Mesendoderm (in vitro differentiated cells): ENCODE measurements at regions not wholly inside any gene's neighbourhood (a gene's known extent, or its start where the extent isn't known, plus 50 kb on each side); places are given as distances from the start of the nearest gene placed in this dataset.
A peak's percentile ranks its signal among the peaks of the same experiment; 100 is the strongest.

ENCODE experiments used
- DNase-seq: peaks from one replicate; pipeline ENCODE4 v3.0.0; 2013
- H2AK5ac ChIP-seq: 2 replicates; pipeline ENCODE4 v1.6.1; 2013; ENCODE audit warnings: low read length, inconsistent platforms
- H2BK120ac ChIP-seq: 2 replicates; pipeline ENCODE4 v1.6.1; 2013; ENCODE audit warnings: low read depth, mild to moderate bottlenecking, low read length, moderate library complexity, mixed read lengths
- H2BK15ac ChIP-seq: replicated peaks from 2 replicates; pipeline ENCODE4 v1.6.1; 2013; ENCODE audit warnings: low read depth, mild to moderate bottlenecking, moderate library complexity
- H2BK5ac ChIP-seq: 2 replicates; pipeline ENCODE4 v1.6.1; 2013; ENCODE audit warnings: low read length, inconsistent platforms
- H3K18ac ChIP-seq: 2 replicates; pipeline ENCODE4 v1.6.1; 2013; ENCODE audit warnings: mild to moderate bottlenecking, low read length, mixed read lengths
- H3K23ac ChIP-seq: one replicate; pipeline ENCODE4 v1.6.1; 2013; ENCODE audit warnings: low read length
- H3K27ac ChIP-seq: 2 replicates; pipeline ENCODE4 v1.5.1; 2013; ENCODE audit warnings: low read depth, mild to moderate bottlenecking, inconsistent platforms, low read length, moderate library complexity
- H3K27me3 ChIP-seq: 2 replicates; pipeline ENCODE4 v1.6.1; 2013; ENCODE audit warnings: low read length, control low read depth, mild to moderate bottlenecking, inconsistent platforms; ENCODE audit not compliant: insufficient read depth, poor library complexity
- H3K36me3 ChIP-seq: 2 replicates; pipeline ENCODE4 v1.6.1; 2013; ENCODE audit warnings: low read length, inconsistent platforms; ENCODE audit not compliant: control insufficient read depth, insufficient read depth
- H3K4ac ChIP-seq: one replicate; pipeline ENCODE4 v1.6.1; 2013; ENCODE audit warnings: low read depth, mild to moderate bottlenecking, low read length, moderate library complexity
- H3K4me1 ChIP-seq: 2 replicates; pipeline ENCODE4 v1.6.1; 2013; ENCODE audit warnings: low read depth, low read length, inconsistent platforms; ENCODE audit not compliant: control insufficient read depth
- H3K4me2 ChIP-seq: 2 replicates; pipeline ENCODE4 v1.6.1; 2013; ENCODE audit warnings: low read length
- H3K4me3 ChIP-seq: 2 replicates; pipeline ENCODE4 v1.5.1; 2013; ENCODE audit warnings: mild to moderate bottlenecking, low read length
- H3K56ac ChIP-seq: one replicate; pipeline ENCODE4 v1.6.1; 2013; ENCODE audit warnings: low read length
- H3K79me1 ChIP-seq: 2 replicates; pipeline ENCODE4 v1.6.1; 2013; ENCODE audit warnings: low read length, inconsistent platforms
- H3K79me2 ChIP-seq: 2 replicates; pipeline ENCODE4 v1.6.1; 2013; ENCODE audit warnings: mild to moderate bottlenecking, low read length; ENCODE audit not compliant: control insufficient read depth, insufficient read depth
- H3K9ac ChIP-seq: 2 replicates; pipeline ENCODE4 v1.6.1; 2013; ENCODE audit warnings: low read length, inconsistent platforms
- H4K5ac ChIP-seq: one replicate; pipeline ENCODE4 v1.6.1; 2013; ENCODE audit warnings: low read length
- H4K8ac ChIP-seq: one replicate; pipeline ENCODE4 v1.6.1; 2013; ENCODE audit warnings: low read depth, mild to moderate bottlenecking, control low read depth, low read length, moderate library complexity
- WGBS: extraction: QIAGEN DNeasy Blood & Tissue Kit; methylation state at CpG from one replicate; pipeline ENCODE4 v1.1.7; 2013; ENCODE audit warnings: low lambda C conversion rate, missing lambda C conversion rate; ENCODE audit not compliant: insufficient coverage; ENCODE audit errors: extremely low coverage; 5-methylcytosine and 5-hydroxymethylcytosine counted together

- no CpG with 5 or more reads among the region's 8 CpGs for WGBS
- Histone ChIP-seq H3K18ac (no peak overlapping the region), H2BK5ac (no peak overlapping the region), H3K79me1 (no peaks in the 10 kb centered on the region), H3K27ac (no peak overlapping the region), H3K23ac (no peak overlapping the region), H3K79me2 (no peaks in the 10 kb centered on the region), H4K5ac (no peak overlapping the region), H3K27me3 (no peaks in the 10 kb centered on the region), H4K8ac (no peak overlapping the region), H3K4me2 (no peak overlapping the region), H2AK5ac (no peak overlapping the region), H3K4me3 (no peak overlapping the region), H2BK120ac (no peak overlapping the region), H3K4me1 (no peaks in the 10 kb centered on the region), H3K9ac (no peak overlapping the region), H2BK15ac (no peak overlapping the region), H3K4ac (no peak overlapping the region), H3K56ac (no peak overlapping the region), H3K36me3 (no peaks in the 10 kb centered on the region)
- DNase-seq, result no peak
Measured at GRCh38 chrX:139078761-139079280, 367.3 kb upstream of the FGF13 start.

- H3K79me1 ChIP-seq, result no peaks in the 10 kb centered on the region
- H3K36me3 ChIP-seq, result no peaks in the 10 kb centered on the region
- no peak overlapping the region for H2BK5ac ChIP-seq
- no peak overlapping the region for H3K9ac ChIP-seq
- H3K4me2 ChIP-seq, result no peak overlapping the region
- no peaks in the 10 kb centered on the region for H3K4me1 ChIP-seq
- H3K18ac ChIP-seq, result no peak overlapping the region
- no peaks in the 10 kb centered on the region for H3K79me2 ChIP-seq
- no peak overlapping the region for H4K8ac ChIP-seq
- H2BK120ac ChIP-seq, result no peak overlapping the region
- no peak overlapping the region for H2AK5ac ChIP-seq
- no peak overlapping the region for H3K23ac ChIP-seq
- no CpG with 5 or more reads among the region's 1 CpG for WGBS
- H3K27me3 ChIP-seq, result no peaks in the 10 kb centered on the region
- no peak overlapping the region for H4K5ac ChIP-seq
- no peak overlapping the region for H3K56ac ChIP-seq
- no peak for DNase-seq
- H3K27ac ChIP-seq, result no peak overlapping the region
- H3K4me3 ChIP-seq, result no peak overlapping the region
- no peak overlapping the region for H2BK15ac ChIP-seq
- no peak overlapping the region for H3K4ac ChIP-seq
Measured at GRCh38 chrX:139078342-139078741, 366.8 kb upstream of the FGF13 start.

- Histone ChIP-seq H3K18ac (no peak overlapping the region), H3K27ac (no peak overlapping the region), H2AK5ac (no peak overlapping the region), H3K27me3 (no peaks in the 10 kb centered on the region), H3K4me2 (no peak overlapping the region), H2BK120ac (no peak overlapping the region), H3K23ac (no peak overlapping the region), H3K9ac (no peak overlapping the region), H3K4me3 (no peak overlapping the region), H3K36me3 (no peaks in the 10 kb centered on the region), H3K79me1 (no peaks in the 10 kb centered on the region), H4K8ac (no peak overlapping the region), H3K4me1 (no peaks in the 10 kb centered on the region), H4K5ac (no peak overlapping the region), H3K79me2 (no peaks in the 10 kb centered on the region), H2BK5ac (no peak overlapping the region), H2BK15ac (no peak overlapping the region), H3K4ac (no peak overlapping the region), H3K56ac (no peak overlapping the region)
- DNase-seq, result peak; percentile 0
- WGBS, result no CpG with 5 or more reads among the region's 5 CpGs
Measured at GRCh38 chrX:139077281-139078250, 366.0 kb upstream of the FGF13 start.

GRCh38 chrX:139063364-139063763 is 351.8 kb upstream of the FGF13 start:
- H2BK15ac ChIP-seq, result no peak overlapping the region
- H2BK5ac ChIP-seq, result no peak overlapping the region
- no peak overlapping the region for H4K8ac ChIP-seq
- no peak overlapping the region for H3K4me2 ChIP-seq
- no peak overlapping the region for H2BK120ac ChIP-seq
- no peak overlapping the region for H3K23ac ChIP-seq
- H3K79me2 ChIP-seq, result no peaks in the 10 kb centered on the region
- no peaks in the 10 kb centered on the region for H3K27me3 ChIP-seq
- H3K4ac ChIP-seq, result no peak overlapping the region
- DNase-seq, result no peak
- no peaks in the 10 kb centered on the region for H3K79me1 ChIP-seq
- no peak overlapping the region for H4K5ac ChIP-seq
- no peak overlapping the region for H3K4me3 ChIP-seq
- H3K56ac ChIP-seq, result no peak overlapping the region
- no peaks in the 10 kb centered on the region for H3K36me3 ChIP-seq
- no peak overlapping the region for H2AK5ac ChIP-seq
- no peaks in the 10 kb centered on the region for H3K4me1 ChIP-seq
- H3K9ac ChIP-seq, result no peak overlapping the region
- WGBS, result no CpG with 5 or more reads among the region's 2 CpGs
- no peak overlapping the region for H3K27ac ChIP-seq
- no peak overlapping the region for H3K18ac ChIP-seq

DNA sequence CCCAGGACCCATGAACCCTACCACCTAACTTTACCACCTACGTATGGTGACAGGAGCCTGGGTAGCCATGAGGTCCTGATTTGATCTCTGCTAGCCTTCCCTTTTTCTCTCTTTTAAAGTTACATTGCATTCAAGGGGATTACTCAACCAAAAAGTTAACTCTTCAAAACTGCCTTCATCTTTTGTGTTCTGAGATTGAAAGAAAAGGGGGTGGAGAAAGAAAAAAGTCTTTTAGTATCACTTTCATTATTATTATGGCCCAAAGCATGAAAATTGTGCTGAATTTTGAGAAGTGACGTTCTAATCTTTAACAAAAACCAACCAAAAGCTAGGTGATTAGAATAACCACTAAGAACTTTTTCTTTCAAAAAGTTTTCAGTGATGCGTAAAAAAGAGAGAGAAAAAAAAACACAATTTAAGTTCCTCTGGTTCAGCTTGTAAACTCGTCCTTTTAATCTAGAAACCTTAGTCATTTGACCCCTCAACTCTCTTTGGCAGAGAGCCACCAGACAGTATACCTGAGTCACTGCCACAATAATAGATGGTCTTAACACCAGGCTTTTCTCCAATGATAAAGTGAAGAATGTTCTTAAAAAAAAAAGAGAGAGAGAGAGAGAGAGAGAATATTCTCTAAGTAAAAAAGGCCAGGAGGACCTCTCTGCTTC is 347.4 kb upstream of the FGF13 start:
- no peak overlapping the region for H3K56ac ChIP-seq
- H3K79me2 ChIP-seq, result no peaks in the 10 kb centered on the region
- H2BK15ac ChIP-seq, result no peak overlapping the region
- WGBS, result no CpG with 5 or more reads among the region's 4 CpGs
- H3K27ac ChIP-seq, result no peak overlapping the region
- no peaks in the 10 kb centered on the region for H3K79me1 ChIP-seq
- H3K27me3 ChIP-seq, result no peaks in the 10 kb centered on the region
- DNase-seq, result no peak
- H2BK120ac ChIP-seq, result no peak overlapping the region
- no peak overlapping the region for H4K8ac ChIP-seq
- no peak overlapping the region for H2AK5ac ChIP-seq
- H2BK5ac ChIP-seq, result no peak overlapping the region
- H3K4ac ChIP-seq, result no peak overlapping the region
- H3K4me1 ChIP-seq, result no peaks in the 10 kb centered on the region
- no peak overlapping the region for H4K5ac ChIP-seq
- H3K23ac ChIP-seq, result no peak overlapping the region
- no peak overlapping the region for H3K18ac ChIP-seq
- no peak overlapping the region for H3K9ac ChIP-seq
- no peak overlapping the region for H3K4me3 ChIP-seq
- no peaks in the 10 kb centered on the region for H3K36me3 ChIP-seq
- H3K4me2 ChIP-seq, result no peak overlapping the region
